ENCODE measurements at regions not wholly inside any gene's neighbourhood (a gene's known extent, or its start where the extent isn't known, plus 50 kb on each side); places are given as distances from the start of the nearest gene placed in this dataset.

DNA sequence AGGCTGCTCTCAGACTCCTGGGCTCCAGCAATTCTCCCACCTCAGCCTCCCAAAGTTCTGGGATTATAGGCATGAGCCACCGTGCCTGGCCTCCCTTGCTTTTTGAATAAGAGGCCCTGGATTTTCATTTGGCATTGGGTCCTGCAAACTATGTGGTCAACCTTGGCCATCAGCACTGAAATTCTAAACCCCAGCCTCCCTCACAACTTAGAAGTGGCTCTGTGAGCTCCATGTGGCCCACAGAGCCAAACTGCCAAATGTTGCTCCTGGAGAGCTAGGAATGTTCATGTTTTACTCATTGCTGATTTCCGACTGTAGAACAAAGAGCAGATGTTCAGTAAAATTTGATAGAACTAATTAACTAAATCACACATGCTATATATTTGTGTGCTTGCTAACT is 210.6 kb upstream of the AGAP1 start:
- Histone ChIP-seq H3K23ac (ENCODE audit: low read length) (no peak overlapping the region), H3K14ac (ENCODE audit: low read length) (no peak overlapping the region), H4K8ac (ENCODE audit: low read depth, low read length) (no peak overlapping the region), H3K4me1 (ENCODE audit: control insufficient read depth in 1 of 2, insufficient read depth in 2 of 2, low read length in 2 of 2) (no peaks in the 10 kb centered on the region), H3K18ac (ENCODE audit: low read length) (no peak overlapping the region), H4K12ac (ENCODE audit: low read depth, low read length) (no peak overlapping the region), H3K79me2 (ENCODE audit: control insufficient read depth, insufficient read depth, low read length, poor library complexity) (no peaks in the 10 kb centered on the region), H3K4me3 (ENCODE audit: low read depth, low read length) (no peak overlapping the region), H3K4me2 (ENCODE audit: low read length) (no peak overlapping the region), H3K27me3 (ENCODE audit: insufficient read depth, low read length) (peaks cover 4% of the 10 kb centered on the region), H3K9ac (ENCODE audit: low read length) (no peak overlapping the region), H3K36me3 (ENCODE audit: control insufficient read depth in 1 of 2, insufficient read depth in 2 of 2, low read length in 2 of 2) (no peaks in the 10 kb centered on the region), H2BK12ac (ENCODE audit: low read length) (no peak overlapping the region), H3K9me3 (ENCODE audit: insufficient read depth, low read depth, low read length) (no peaks in the 10 kb centered on the region), H4K91ac (ENCODE audit: low read depth, low read length) (no peak overlapping the region), H2AK5ac (ENCODE audit: low read length) (no peak overlapping the region), H3K79me1 (ENCODE audit: low read length) (no peaks in the 10 kb centered on the region), H2BK5ac (ENCODE audit: low read depth, low read length, poor library complexity) (no peak overlapping the region), H3K4ac (ENCODE audit: low read depth, low read length) (no peak overlapping the region), H3K27ac (ENCODE audit: low read depth, low read length) (no peak overlapping the region), H2AFZ (ENCODE audit: insufficient read depth, low read length, poor library complexity) (no peak overlapping the region), H2BK120ac (ENCODE audit: insufficient read depth, low read length, poor library complexity) (no peak overlapping the region)
- no peak for DNase-seq
- no CpG with 5 or more reads among the region's 2 CpGs for WGBS (ENCODE audit: extremely low coverage, insufficient coverage, insufficient read length)

GRCh38 chr2:235286622-235287374 is 207.0 kb upstream of the AGAP1 start:
- H3K4me3 ChIP-seq (ENCODE audit: low read depth, low read length), result no peak overlapping the region
- WGBS (ENCODE audit: extremely low coverage, insufficient coverage, insufficient read length), result no CpG with 5 or more reads among the region's 3 CpGs
- no peak overlapping the region for H4K91ac ChIP-seq (ENCODE audit: low read depth, low read length)
- H4K8ac ChIP-seq (ENCODE audit: low read depth, low read length), result no peak overlapping the region
- peaks cover 4% of the 10 kb centered on the region for H3K27me3 ChIP-seq (ENCODE audit: insufficient read depth, low read length)
- H2AFZ ChIP-seq (ENCODE audit: insufficient read depth, low read length, poor library complexity), result no peak overlapping the region
- no peak overlapping the region for H3K27ac ChIP-seq (ENCODE audit: low read depth, low read length)
- no peaks in the 10 kb centered on the region for H3K79me2 ChIP-seq (ENCODE audit: control insufficient read depth, insufficient read depth, low read length, poor library complexity)
- no peak overlapping the region for H3K9ac ChIP-seq (ENCODE audit: low read length)
- no peak overlapping the region for H2BK120ac ChIP-seq (ENCODE audit: insufficient read depth, low read length, poor library complexity)
- no peak overlapping the region for H4K12ac ChIP-seq (ENCODE audit: low read depth, low read length)
- DNase-seq, result no peak
- H3K4ac ChIP-seq (ENCODE audit: low read depth, low read length), result no peak overlapping the region
- H3K4me1 ChIP-seq (ENCODE audit: control insufficient read depth in 1 of 2, insufficient read depth in 2 of 2, low read length in 2 of 2), result no peaks in the 10 kb centered on the region
- no peak overlapping the region for H3K18ac ChIP-seq (ENCODE audit: low read length)
- H2BK5ac ChIP-seq (ENCODE audit: low read depth, low read length, poor library complexity), result no peak overlapping the region
- H3K23ac ChIP-seq (ENCODE audit: low read length), result no peak overlapping the region
- no peak overlapping the region for H2BK12ac ChIP-seq (ENCODE audit: low read length)
- H2AK5ac ChIP-seq (ENCODE audit: low read length), result no peak overlapping the region
- no peaks in the 10 kb centered on the region for H3K9me3 ChIP-seq (ENCODE audit: insufficient read depth, low read depth, low read length)
- H3K4me2 ChIP-seq (ENCODE audit: low read length), result no peak overlapping the region
- H3K36me3 ChIP-seq (ENCODE audit: control insufficient read depth in 1 of 2, insufficient read depth in 2 of 2, low read length in 2 of 2), result no peaks in the 10 kb centered on the region
- H3K14ac ChIP-seq (ENCODE audit: low read length), result no peak overlapping the region
- H3K79me1 ChIP-seq (ENCODE audit: low read length), result no peaks in the 10 kb centered on the region

GRCh38 chr2:235287375-235287733 is 206.5 kb upstream of the AGAP1 start:
- H4K12ac ChIP-seq (ENCODE audit: low read depth, low read length), result no peak overlapping the region
- no peak overlapping the region for H3K4me2 ChIP-seq (ENCODE audit: low read length)
- no peak overlapping the region for H3K4ac ChIP-seq (ENCODE audit: low read depth, low read length)
- H4K8ac ChIP-seq (ENCODE audit: low read depth, low read length), result no peak overlapping the region
- H2BK12ac ChIP-seq (ENCODE audit: low read length), result no peak overlapping the region
- H3K4me1 ChIP-seq (ENCODE audit: control insufficient read depth in 1 of 2, insufficient read depth in 2 of 2, low read length in 2 of 2), result no peaks in the 10 kb centered on the region
- H3K79me2 ChIP-seq (ENCODE audit: control insufficient read depth, insufficient read depth, low read length, poor library complexity), result no peaks in the 10 kb centered on the region
- no peak overlapping the region for H4K91ac ChIP-seq (ENCODE audit: low read depth, low read length)
- no CpG with 5 or more reads among the region's 6 CpGs for WGBS (ENCODE audit: extremely low coverage, insufficient coverage, insufficient read length)
- H3K9me3 ChIP-seq (ENCODE audit: insufficient read depth, low read depth, low read length), result no peaks in the 10 kb centered on the region
- no peak overlapping the region for H3K27ac ChIP-seq (ENCODE audit: low read depth, low read length)
- no peak overlapping the region for H3K4me3 ChIP-seq (ENCODE audit: low read depth, low read length)
- H3K79me1 ChIP-seq (ENCODE audit: low read length), result no peaks in the 10 kb centered on the region
- H3K23ac ChIP-seq (ENCODE audit: low read length), result peak overlapping the region; percentile 33
- no peaks in the 10 kb centered on the region for H3K36me3 ChIP-seq (ENCODE audit: control insufficient read depth in 1 of 2, insufficient read depth in 2 of 2, low read length in 2 of 2)
- no peak overlapping the region for H2BK5ac ChIP-seq (ENCODE audit: low read depth, low read length, poor library complexity)
- no peak overlapping the region for H3K9ac ChIP-seq (ENCODE audit: low read length)
- no peak overlapping the region for H2AK5ac ChIP-seq (ENCODE audit: low read length)
- DNase-seq, result no peak
- H3K14ac ChIP-seq (ENCODE audit: low read length), result no peak overlapping the region
- peaks cover 4% of the 10 kb centered on the region for H3K27me3 ChIP-seq (ENCODE audit: insufficient read depth, low read length)
- H3K18ac ChIP-seq (ENCODE audit: low read length), result no peak overlapping the region
- H2AFZ ChIP-seq (ENCODE audit: insufficient read depth, low read length, poor library complexity), result no peak overlapping the region
- H2BK120ac ChIP-seq (ENCODE audit: insufficient read depth, low read length, poor library complexity), result no peak overlapping the region

DNA sequence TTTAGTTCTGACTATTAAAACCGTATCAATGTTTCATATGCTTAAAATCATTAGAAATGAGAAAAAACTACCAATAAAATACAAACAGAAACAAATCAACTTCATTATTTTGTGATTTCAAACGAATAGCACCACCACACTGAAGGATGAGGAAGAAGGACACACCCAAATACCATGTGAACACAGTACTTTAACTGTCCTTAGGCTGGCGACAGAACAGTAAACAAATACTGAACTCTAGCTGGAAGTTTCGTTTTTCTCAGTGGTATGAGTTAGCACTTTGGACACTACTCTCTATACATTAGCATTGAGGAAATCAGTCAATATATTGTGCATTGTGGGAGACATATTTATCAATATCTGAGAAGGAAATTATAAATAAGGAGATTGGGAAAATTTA is 202.4 kb upstream of the AGAP1 start:
- no peak overlapping the region for H2BK5ac ChIP-seq (ENCODE audit: low read depth, low read length, poor library complexity)
- H3K14ac ChIP-seq (ENCODE audit: low read length), result no peak overlapping the region
- no peak overlapping the region for H3K4me2 ChIP-seq (ENCODE audit: low read length)
- no peaks in the 10 kb centered on the region for H3K9me3 ChIP-seq (ENCODE audit: insufficient read depth, low read depth, low read length)
- H3K79me2 ChIP-seq (ENCODE audit: control insufficient read depth, insufficient read depth, low read length, poor library complexity), result no peaks in the 10 kb centered on the region
- no peak overlapping the region for H3K4ac ChIP-seq (ENCODE audit: low read depth, low read length)
- no peak overlapping the region for H3K9ac ChIP-seq (ENCODE audit: low read length)
- DNase-seq, result no peak
- WGBS (ENCODE audit: extremely low coverage, insufficient coverage, insufficient read length), result no CpG with 5 or more reads among the region's 4 CpGs
- H2AK5ac ChIP-seq (ENCODE audit: low read length), result no peak overlapping the region
- no peak overlapping the region for H2BK120ac ChIP-seq (ENCODE audit: insufficient read depth, low read length, poor library complexity)
- H4K91ac ChIP-seq (ENCODE audit: low read depth, low read length), result no peak overlapping the region
- H4K8ac ChIP-seq (ENCODE audit: low read depth, low read length), result no peak overlapping the region
- H3K36me3 ChIP-seq (ENCODE audit: control insufficient read depth in 1 of 2, insufficient read depth in 2 of 2, low read length in 2 of 2), result no peaks in the 10 kb centered on the region
- H3K18ac ChIP-seq (ENCODE audit: low read length), result no peak overlapping the region
- no peaks in the 10 kb centered on the region for H3K27me3 ChIP-seq (ENCODE audit: insufficient read depth, low read length)
- H3K27ac ChIP-seq (ENCODE audit: low read depth, low read length), result no peak overlapping the region
- H3K4me3 ChIP-seq (ENCODE audit: low read depth, low read length), result no peak overlapping the region
- H2AFZ ChIP-seq (ENCODE audit: insufficient read depth, low read length, poor library complexity), result no peak overlapping the region
- H3K23ac ChIP-seq (ENCODE audit: low read length), result no peak overlapping the region
- no peaks in the 10 kb centered on the region for H3K79me1 ChIP-seq (ENCODE audit: low read length)
- H2BK12ac ChIP-seq (ENCODE audit: low read length), result no peak overlapping the region
- no peaks in the 10 kb centered on the region for H3K4me1 ChIP-seq (ENCODE audit: control insufficient read depth in 1 of 2, insufficient read depth in 2 of 2, low read length in 2 of 2)
- no peak overlapping the region for H4K12ac ChIP-seq (ENCODE audit: low read depth, low read length)

Data from trophoblast cell (in vitro differentiated cells and primary cell).